HepG2 (cell line): ENCODE measurements at regions not wholly inside any gene's neighbourhood (a gene's known extent, or its start where the extent isn't known, plus 50 kb on each side); places are given as distances from the start of the nearest gene placed in this dataset.

Experiments
- ATAC-seq: fragments of 200-7000 bp; cut with Tn5 transposase; 3 replicates; pipeline ENCODE4 v1.9.1; 2020; ENCODE audit warnings: mild to moderate bottlenecking, moderate library complexity
- BruUV-seq: library from RNA; stranded (reverse); fragments of 400-500 nt; replicated peaks from 2 replicates; lab custom pipeline; 2021; lab: Mats Ljungman, UMichigan
- CTCF ChIA-PET: fragments of 300-600 bp; formaldehyde crosslinking; extraction: SDS; loops from one replicate; lab custom pipeline; 2021; ENCODE audit warnings: low total read pairs, inconsistent platforms, low intra/inter-chr PET ratio; lab: Yijun Ruan, JAX
- POLR2A ChIA-PET: fragments of 350-600 bp; sonication (Branson Sonifier 250); formaldehyde crosslinking; loops from one replicate; lab custom pipeline; 2020; ENCODE audit warnings: antibody characterized with exemption, inconsistent platforms; lab: Yijun Ruan, JAX
- DNase-seq: peaks from one replicate; pipeline ENCODE4 v3.0.0-alpha.2; 2015; ENCODE audit warnings: low spot score
- FAIRE-seq: peaks from 3 replicates; lab custom pipeline; 2011; peaks lifted over from hg19 to GRCh38; lab: Jason Lieb, UNC
- H2AFZ ChIP-seq: one replicate; pipeline ENCODE4 v1.6.1; 2011; ENCODE audit warnings: low read length, inconsistent platforms
- H3K27ac ChIP-seq: fragments of 300-600 bp; 3 replicates; pipeline ENCODE4 v1.8.0; 2011; ENCODE audit warnings: mixed run types, mild to moderate bottlenecking, mixed read lengths, low read length, inconsistent platforms; ENCODE audit not compliant: insufficient read depth; ENCODE audit errors: extremely low read length
- H3K27me3 ChIP-seq, 2 experiments: fragments of 200-600 bp in 1 of 2; 2 replicates in 1 of 2; 3 replicates in 1 of 2; pipeline versions ENCODE4 v1.6.0 to v1.8.0; 2011; ENCODE audit warnings: low read length in 2 of 2, mild to moderate bottlenecking in 2 of 2, moderate library complexity in 2 of 2, inconsistent platforms in 1 of 2; ENCODE audit not compliant: insufficient read depth in 2 of 2, control insufficient read depth in 1 of 2
- H3K36me3 ChIP-seq, 2 experiments: fragments of 200-600 bp in 1 of 2; replicated peaks in 1 of 2; 2 replicates in 1 of 2; 3 replicates in 1 of 2; pipeline versions ENCODE4 v1.5.1 to v1.8.0; 2011; ENCODE audit warnings: low read length in 2 of 2, inconsistent platforms in 1 of 2; ENCODE audit not compliant: insufficient read depth in 2 of 2, control insufficient read depth in 1 of 2
- H3K4me1 ChIP-seq: 2 replicates; pipeline ENCODE4 v1.5.1; 2012; ENCODE audit warnings: low read length, inconsistent platforms; ENCODE audit not compliant: insufficient read depth
- H3K4me2 ChIP-seq: 2 replicates; pipeline ENCODE4 v1.6.0; 2011; ENCODE audit warnings: low read depth, low read length, inconsistent platforms
- H3K4me3 ChIP-seq, 3 experiments: fragments of 200-600 bp in 1 of 3; sonication (generic), shearing (Covaris generic) in 1 of 3; replicated peaks in 1 of 3; 2 replicates each; pipeline ENCODE4 v1.5.1; 2011 to 2016; ENCODE audit warnings: low read length in 3 of 3, inconsistent platforms in 2 of 3, low read depth in 2 of 3, mild to moderate bottlenecking in 2 of 3, control low read depth in 1 of 3, mixed read lengths in 1 of 3; ENCODE audit not compliant: insufficient read depth in 1 of 3
- H3K79me2 ChIP-seq: one replicate; pipeline ENCODE4 v1.6.1; 2011; ENCODE audit warnings: low read length, inconsistent platforms; ENCODE audit not compliant: insufficient read depth
- H3K9ac ChIP-seq: 2 replicates; pipeline ENCODE4 v1.6.0; 2011; ENCODE audit warnings: mild to moderate bottlenecking, low read depth, low read length, inconsistent platforms; ENCODE audit not compliant: insufficient read depth
- H3K9me3 ChIP-seq: 2 replicates; pipeline ENCODE4 v1.5.1; 2012; ENCODE audit warnings: mild to moderate bottlenecking, low read length
- H4K20me1 ChIP-seq: 2 replicates; pipeline ENCODE4 v1.6.0; 2011; ENCODE audit warnings: inconsistent platforms, mild to moderate bottlenecking, low read length, moderate library complexity; ENCODE audit not compliant: insufficient read depth
- ARNTL ChIP-seq: sonication (generic); formaldehyde crosslinking; IDR thresholded peaks from 2 replicates; pipeline ENCODE4 v1.4.0; 2020; ENCODE audit warnings: mild to moderate bottlenecking, missing genetic modification reagents
- ATF1 ChIP-seq: IDR thresholded peaks from 2 replicates; pipeline ENCODE4 v1.6.1; 2016; ENCODE audit warnings: mild to moderate bottlenecking, control low read depth
- BCL6 ChIP-seq: IDR thresholded peaks from 2 replicates; pipeline ENCODE4 v1.6.1; 2016; ENCODE audit warnings: missing genetic modification reagents, missing compliant biosample characterization
- HOXA5 ChIP-seq: sonication (generic); formaldehyde crosslinking; IDR thresholded peaks from 2 replicates; pipeline ENCODE4 v1.4.0; 2020; ENCODE audit warnings: missing genetic modification reagents
- MED13 ChIP-seq: sonication (generic); formaldehyde crosslinking; IDR thresholded peaks from 2 replicates; pipeline ENCODE4 v1.5.0; 2020; ENCODE audit warnings: missing genetic modification reagents
- NFATC3 ChIP-seq: sonication (generic); formaldehyde crosslinking; IDR thresholded peaks from 2 replicates; pipeline ENCODE4 v1.5.1; 2020; ENCODE audit warnings: mild to moderate bottlenecking, missing genetic modification reagents
- NPAS2 ChIP-seq: sonication (generic); formaldehyde crosslinking; IDR thresholded peaks from 2 replicates; pipeline ENCODE4 v1.8.0; 2022; ENCODE audit warnings: mild to moderate bottlenecking, missing genetic modification reagents, borderline replicate concordance
- RCOR2 ChIP-seq: IDR thresholded peaks from 2 replicates; pipeline ENCODE4 v1.6.1; 2016; ENCODE audit warnings: missing biosample characterization, missing genetic modification reagents
- REPIN1 ChIP-seq: sonication (generic); formaldehyde crosslinking; IDR thresholded peaks from 2 replicates; pipeline ENCODE4 v1.8.0; 2022; ENCODE audit warnings: missing genetic modification reagents, low read depth, mild to moderate bottlenecking, borderline replicate concordance
- SMAD9 ChIP-seq: sonication (generic); formaldehyde crosslinking; IDR thresholded peaks from 2 replicates; pipeline ENCODE4 v1.5.1; 2020; ENCODE audit warnings: mild to moderate bottlenecking, missing genetic modification reagents
- TFDP1 ChIP-seq: IDR thresholded peaks from 2 replicates; pipeline ENCODE4 v1.6.1; 2016; ENCODE audit warnings: missing compliant biosample characterization, missing genetic modification reagents, borderline replicate concordance
- TIGD3 ChIP-seq: sonication (generic); formaldehyde crosslinking; IDR thresholded peaks from 2 replicates; pipeline ENCODE4 v1.5.1; 2020; ENCODE audit warnings: mild to moderate bottlenecking, missing genetic modification reagents, borderline replicate concordance
- TOPORS ChIP-seq: sonication (generic); formaldehyde crosslinking; IDR thresholded peaks from 2 replicates; pipeline ENCODE4 v1.8.0; 2023; ENCODE audit warnings: mild to moderate bottlenecking, missing genetic modification reagents
- ZFYVE20 ChIP-seq: sonication (generic); formaldehyde crosslinking; IDR thresholded peaks from 2 replicates; pipeline ENCODE4 v1.8.0; 2023; ENCODE audit warnings: low read depth, mild to moderate bottlenecking, moderate library complexity, missing genetic modification reagents, borderline replicate concordance
- ZMAT5 ChIP-seq: sonication (generic); formaldehyde crosslinking; IDR thresholded peaks from 2 replicates; pipeline ENCODE4 v1.5.0; 2020; ENCODE audit warnings: mild to moderate bottlenecking, low read depth, missing genetic modification reagents, borderline replicate concordance
- in situ Hi-C: cut with HindIII; loops from 2 replicates; pipeline ENCODE4 v1.10.0; 2017; ENCODE audit warnings: low pct_unique_long_range_greater_than_20kb; ENCODE audit not compliant: extremely low pct_ligation_motif_present
- intact Hi-C: fragments of 100-400 bp; cut with micrococcal nuclease; formaldehyde crosslinking; loops from one replicate; pipeline ENCODE4 v1.10.0; 2022; ENCODE audit not compliant: unreplicated experiment
- TF ChIP-seq, protein P1 (sequence below): fragments of 450-650 bp; IDR thresholded peaks from 2 replicates; pipeline ENCODE4 v1.6.1; 2017
- TF ChIP-seq, protein P2 (sequence below): sonication (generic); formaldehyde crosslinking; IDR thresholded peaks from 2 replicates; pipeline ENCODE4 v1.4.0; 2020; ENCODE audit warnings: missing genetic modification reagents

GRCh38 chr4:162502109-162502508 lies 338.3 kb upstream of the FSTL5 start:
- H3K4me3 ChIP-seq: no peak overlapping the region
- H4K20me1 ChIP-seq: no peaks in the 10 kb centered on the region; the same call in 1 of the 2 replicates
- no peak overlapping the region for H2AFZ ChIP-seq
- DNase-seq: no peak
- POLR2A ChIA-PET: no interaction called here
- no peaks in the 10 kb centered on the region for H3K27me3 ChIP-seq
- no peak overlapping the region for H3K4me2 ChIP-seq
- H3K79me2 ChIP-seq: no peaks in the 10 kb centered on the region
- no peak overlapping the region for H3K27ac ChIP-seq
- no peak for ATAC-seq
- BruUV-seq: no TSS peak
- in situ Hi-C loops (loop anchor here (5.0 kb wide), 1 partner anchor 535 kb away; no protein-coding TSS in a partner anchor), intact Hi-C loops (no loop called here)
- H3K9me3 ChIP-seq: no peaks in the 10 kb centered on the region
- CTCF ChIA-PET: no interaction called here
- TF ChIP-seq ZFYVE20 (CRISPR knock-in tag): no peak
- TF ChIP-seq BCL6: no peak
- TF ChIP-seq NFATC3 (CRISPR knock-in tag): no peak
- no peak for TF ChIP-seq SMAD9 (CRISPR knock-in tag)
- TF ChIP-seq ATF1 (CRISPR knock-in tag): no peak
- TF ChIP-seq, protein P1, sequence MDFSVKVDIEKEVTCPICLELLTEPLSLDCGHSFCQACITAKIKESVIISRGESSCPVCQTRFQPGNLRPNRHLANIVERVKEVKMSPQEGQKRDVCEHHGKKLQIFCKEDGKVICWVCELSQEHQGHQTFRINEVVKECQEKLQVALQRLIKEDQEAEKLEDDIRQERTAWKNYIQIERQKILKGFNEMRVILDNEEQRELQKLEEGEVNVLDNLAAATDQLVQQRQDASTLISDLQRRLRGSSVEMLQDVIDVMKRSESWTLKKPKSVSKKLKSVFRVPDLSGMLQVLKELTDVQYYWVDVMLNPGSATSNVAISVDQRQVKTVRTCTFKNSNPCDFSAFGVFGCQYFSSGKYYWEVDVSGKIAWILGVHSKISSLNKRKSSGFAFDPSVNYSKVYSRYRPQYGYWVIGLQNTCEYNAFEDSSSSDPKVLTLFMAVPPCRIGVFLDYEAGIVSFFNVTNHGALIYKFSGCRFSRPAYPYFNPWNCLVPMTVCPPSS: no peak
- no peak for TF ChIP-seq HOXA5 (CRISPR knock-in tag)
- TF ChIP-seq TFDP1 (CRISPR knock-in tag): no peak
- no peak for TF ChIP-seq ZMAT5 (CRISPR knock-in tag)
- no peak for TF ChIP-seq TIGD3 (CRISPR knock-in tag)
- TF ChIP-seq NPAS2 (CRISPR knock-in tag): no peak
- TF ChIP-seq MED13: no peak
- TF ChIP-seq, protein P2, sequence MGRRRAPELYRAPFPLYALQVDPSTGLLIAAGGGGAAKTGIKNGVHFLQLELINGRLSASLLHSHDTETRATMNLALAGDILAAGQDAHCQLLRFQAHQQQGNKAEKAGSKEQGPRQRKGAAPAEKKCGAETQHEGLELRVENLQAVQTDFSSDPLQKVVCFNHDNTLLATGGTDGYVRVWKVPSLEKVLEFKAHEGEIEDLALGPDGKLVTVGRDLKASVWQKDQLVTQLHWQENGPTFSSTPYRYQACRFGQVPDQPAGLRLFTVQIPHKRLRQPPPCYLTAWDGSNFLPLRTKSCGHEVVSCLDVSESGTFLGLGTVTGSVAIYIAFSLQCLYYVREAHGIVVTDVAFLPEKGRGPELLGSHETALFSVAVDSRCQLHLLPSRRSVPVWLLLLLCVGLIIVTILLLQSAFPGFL (CRISPR knock-in tag): no peak
- no peak for TF ChIP-seq REPIN1 (CRISPR knock-in tag)
- TF ChIP-seq ARNTL (CRISPR knock-in tag): no peak
- no peak for TF ChIP-seq TOPORS
- TF ChIP-seq RCOR2 (CRISPR knock-in tag): no peak
- no peak for FAIRE-seq
- no peak overlapping the region for H3K9ac ChIP-seq
- H3K36me3 ChIP-seq: no peaks in the 10 kb centered on the region
- no peaks in the 10 kb centered on the region for H3K4me1 ChIP-seq
